ENCODE measurements at regions not wholly inside any gene's neighbourhood (a gene's known extent, or its start where the extent isn't known, plus 50 kb on each side); places are given as distances from the start of the nearest gene placed in this dataset.
"Not testable (repeated sequence)": the region's sequence is repeated elsewhere in the genome, so short reads cannot be mapped to it uniquely, and the experiment has no call there.

- DNase-seq (ENCODE audit: low read depth): no peak
- H3K4me3 ChIP-seq (ENCODE audit: low read depth, low read length): no peak overlapping the region
These were observed 116.4 kb upstream of the ITGB1 start for GRCh38 chr10:33074443-33074842.

GRCh38 chr10:33073641-33074415, 115.8 kb upstream of the ITGB1 start:
- H3K4me3 ChIP-seq (ENCODE audit: low read depth, low read length): no peak overlapping the region
- peak; percentile 79 for DNase-seq (ENCODE audit: low read depth)

- H3K4me3 ChIP-seq (ENCODE audit: low read depth, low read length): no peak overlapping the region
- no peak for DNase-seq (ENCODE audit: low read depth)
These were observed 113.8 kb upstream of the ITGB1 start for GRCh38 chr10:33071857-33072256.

GRCh38 chr10:33070101-33070500, 112.1 kb upstream of the ITGB1 start:
- DNase-seq (ENCODE audit: low read depth): no peak
- H3K4me3 ChIP-seq (ENCODE audit: low read depth, low read length): no peak overlapping the region

GRCh38 chr10:33067917-33068316, 109.9 kb upstream of the ITGB1 start:
- H3K4me3 ChIP-seq (ENCODE audit: low read depth, low read length): no peak overlapping the region
- DNase-seq (ENCODE audit: low read depth): no peak

- no peak for DNase-seq (ENCODE audit: low read depth)
These were observed 109.5 kb upstream of the ITGB1 start for GRCh38 chr10:33067481-33067880.

GRCh38 chr10:33066558-33067236, 108.7 kb upstream of the ITGB1 start:
- H3K4me3 ChIP-seq (ENCODE audit: low read depth, low read length): no peak overlapping the region
- peak; percentile 38 for DNase-seq (ENCODE audit: low read depth)

More at GRCh38 chr10:33067481-33067880, 109.5 kb upstream of the ITGB1 start:
- no peak overlapping the region for H3K4me3 ChIP-seq (ENCODE audit: low read depth, low read length)

- H3K4me3 ChIP-seq (ENCODE audit: low read depth, low read length): no peak overlapping the region
- DNase-seq (ENCODE audit: low read depth): no peak
These were observed 107.1 kb upstream of the ITGB1 start for GRCh38 chr10:33065111-33065510.

GRCh38 chr10:33064706-33065105, 106.7 kb upstream of the ITGB1 start:
- no peak for DNase-seq (ENCODE audit: low read depth)
- H3K4me3 ChIP-seq (ENCODE audit: low read depth, low read length): no peak overlapping the region

GRCh38 chr10:33057620-33058019, 99.6 kb upstream of the ITGB1 start:
- no peak overlapping the region for H3K4me3 ChIP-seq (ENCODE audit: low read depth, low read length)

GRCh38 chr10:33056828-33057596, 99.0 kb upstream of the ITGB1 start:
- no peak overlapping the region for H3K4me3 ChIP-seq (ENCODE audit: low read depth, low read length)
- no peak for DNase-seq (ENCODE audit: low read depth)

More at GRCh38 chr10:33057620-33058019, 99.6 kb upstream of the ITGB1 start:
- no peak for DNase-seq (ENCODE audit: low read depth)

- no peak for DNase-seq (ENCODE audit: low read depth)
These were observed 97.6 kb upstream of the ITGB1 start for GRCh38 chr10:33055625-33056024.

GRCh38 chr10:33052915-33053810, 95.1 kb upstream of the ITGB1 start:
- no peak overlapping the region for H3K4me3 ChIP-seq (ENCODE audit: low read depth, low read length)
- DNase-seq (ENCODE audit: low read depth): no peak

More at GRCh38 chr10:33055625-33056024, 97.6 kb upstream of the ITGB1 start:
- H3K4me3 ChIP-seq (ENCODE audit: low read depth, low read length): no peak overlapping the region

- no peak overlapping the region for H3K4me3 ChIP-seq (ENCODE audit: low read depth, low read length)
- no peak for DNase-seq (ENCODE audit: low read depth)
These were observed 94.3 kb upstream of the ITGB1 start for GRCh38 chr10:33052263-33052875.

- DNase-seq (ENCODE audit: low read depth): not testable (repeated sequence)
These were observed 92.2 kb upstream of the ITGB1 start for GRCh38 chr10:33049963-33050920.

GRCh38 chr10:33048223-33048622, 90.2 kb upstream of the ITGB1 start:
- H3K4me3 ChIP-seq (ENCODE audit: low read depth, low read length): no peak overlapping the region

More at GRCh38 chr10:33049963-33050920, 92.2 kb upstream of the ITGB1 start:
- peak overlapping the region; percentile 5 for H3K4me3 ChIP-seq (ENCODE audit: low read depth, low read length)

GRCh38 chr10:33047655-33048054, 89.6 kb upstream of the ITGB1 start:
- no peak for DNase-seq (ENCODE audit: low read depth)
- H3K4me3 ChIP-seq (ENCODE audit: low read depth, low read length): no peak overlapping the region

More at GRCh38 chr10:33048223-33048622, 90.2 kb upstream of the ITGB1 start:
- DNase-seq (ENCODE audit: low read depth): no peak

GRCh38 chr10:33046792-33047191, 88.8 kb upstream of the ITGB1 start:
- no peak overlapping the region for H3K4me3 ChIP-seq (ENCODE audit: low read depth, low read length)
- DNase-seq (ENCODE audit: low read depth): no peak

Data from skeletal muscle cell (primary cell).